ENCODE measurements at regions not wholly inside any gene's neighbourhood (a gene's known extent, or its start where the extent isn't known, plus 50 kb on each side); places are given as distances from the start of the nearest gene placed in this dataset.

- no peak overlapping the region for H2BK12ac ChIP-seq (ENCODE audit: low read length)
- no CpG with 5 or more reads among the region's 29 CpGs for WGBS (ENCODE audit: extremely low coverage, insufficient coverage, insufficient read length)
- no peak overlapping the region for H2AK5ac ChIP-seq (ENCODE audit: low read length)
- no peak overlapping the region for H3K23ac ChIP-seq (ENCODE audit: low read length)
- no peak overlapping the region for H3K4ac ChIP-seq (ENCODE audit: low read depth, low read length)
- H3K9ac ChIP-seq (ENCODE audit: low read length), result no peak overlapping the region
- H2BK5ac ChIP-seq (ENCODE audit: low read depth, low read length, poor library complexity), result no peak overlapping the region
- no peak overlapping the region for H4K12ac ChIP-seq (ENCODE audit: low read depth, low read length)
- H3K18ac ChIP-seq (ENCODE audit: low read length), result no peak overlapping the region
- no peaks in the 10 kb centered on the region for H3K79me1 ChIP-seq (ENCODE audit: low read length)
- H3K36me3 ChIP-seq (ENCODE audit: control insufficient read depth in 1 of 2, insufficient read depth in 2 of 2, low read length in 2 of 2), result no peaks in the 10 kb centered on the region
- no peak overlapping the region for H3K27ac ChIP-seq (ENCODE audit: low read depth, low read length)
- H3K9me3 ChIP-seq (ENCODE audit: insufficient read depth, low read depth, low read length), result peaks cover 3% of the 10 kb centered on the region
- no peaks in the 10 kb centered on the region for H3K27me3 ChIP-seq (ENCODE audit: insufficient read depth, low read length)
- no peak overlapping the region for H3K4me2 ChIP-seq (ENCODE audit: low read length)
- no peak for DNase-seq
- no peaks in the 10 kb centered on the region for H3K79me2 ChIP-seq (ENCODE audit: control insufficient read depth, insufficient read depth, low read length, poor library complexity)
- H4K91ac ChIP-seq (ENCODE audit: low read depth, low read length), result no peak overlapping the region
- no peak overlapping the region for H3K14ac ChIP-seq (ENCODE audit: low read length)
- no peaks in the 10 kb centered on the region for H3K4me1 ChIP-seq (ENCODE audit: control insufficient read depth in 1 of 2, insufficient read depth in 2 of 2, low read length in 2 of 2)
- H2AFZ ChIP-seq (ENCODE audit: insufficient read depth, low read length, poor library complexity), result no peak overlapping the region
- no peak overlapping the region for H2BK120ac ChIP-seq (ENCODE audit: insufficient read depth, low read length, poor library complexity)
- no peak overlapping the region for H4K8ac ChIP-seq (ENCODE audit: low read depth, low read length)
- no peak overlapping the region for H3K4me3 ChIP-seq (ENCODE audit: low read depth, low read length)
Measured at GRCh38 chr7:1382553-1383397, 76.5 kb downstream of the MICALL2 start.

GRCh38 chr7:1383398-1384112 is 75.7 kb downstream of the MICALL2 start:
- H4K8ac ChIP-seq (ENCODE audit: low read depth, low read length), result no peak overlapping the region
- H3K36me3 ChIP-seq (ENCODE audit: control insufficient read depth in 1 of 2, insufficient read depth in 2 of 2, low read length in 2 of 2), result no peaks in the 10 kb centered on the region
- no peaks in the 10 kb centered on the region for H3K27me3 ChIP-seq (ENCODE audit: insufficient read depth, low read length)
- no peak overlapping the region for H3K14ac ChIP-seq (ENCODE audit: low read length)
- no peak overlapping the region for H3K9ac ChIP-seq (ENCODE audit: low read length)
- no peak for DNase-seq
- no peak overlapping the region for H3K27ac ChIP-seq (ENCODE audit: low read depth, low read length)
- H4K91ac ChIP-seq (ENCODE audit: low read depth, low read length), result no peak overlapping the region
- no peak overlapping the region for H2AFZ ChIP-seq (ENCODE audit: insufficient read depth, low read length, poor library complexity)
- no peak overlapping the region for H3K4me3 ChIP-seq (ENCODE audit: low read depth, low read length)
- no peak overlapping the region for H2AK5ac ChIP-seq (ENCODE audit: low read length)
- no peak overlapping the region for H3K4ac ChIP-seq (ENCODE audit: low read depth, low read length)
- H3K4me2 ChIP-seq (ENCODE audit: low read length), result no peak overlapping the region
- H3K18ac ChIP-seq (ENCODE audit: low read length), result no peak overlapping the region
- no peaks in the 10 kb centered on the region for H3K79me2 ChIP-seq (ENCODE audit: control insufficient read depth, insufficient read depth, low read length, poor library complexity)
- H2BK120ac ChIP-seq (ENCODE audit: insufficient read depth, low read length, poor library complexity), result no peak overlapping the region
- no peak overlapping the region for H3K23ac ChIP-seq (ENCODE audit: low read length)
- H2BK5ac ChIP-seq (ENCODE audit: low read depth, low read length, poor library complexity), result no peak overlapping the region
- H3K4me1 ChIP-seq (ENCODE audit: control insufficient read depth in 1 of 2, insufficient read depth in 2 of 2, low read length in 2 of 2), result no peaks in the 10 kb centered on the region
- H3K9me3 ChIP-seq (ENCODE audit: insufficient read depth, low read depth, low read length), result peaks cover 3% of the 10 kb centered on the region
- no peak overlapping the region for H4K12ac ChIP-seq (ENCODE audit: low read depth, low read length)
- H2BK12ac ChIP-seq (ENCODE audit: low read length), result no peak overlapping the region
- no peaks in the 10 kb centered on the region for H3K79me1 ChIP-seq (ENCODE audit: low read length)
- whole genome bisulfite sequencing (ENCODE audit: extremely low coverage, insufficient coverage, insufficient read length), result no CpG with 5 or more reads among the region's 30 CpGs

GRCh38 chr7:1384113-1384415 is 75.2 kb downstream of the MICALL2 start:
- Histone ChIP-seq H3K14ac (ENCODE audit: low read length) (no peak overlapping the region), H3K79me1 (ENCODE audit: low read length) (no peaks in the 10 kb centered on the region), H3K27ac (ENCODE audit: low read depth, low read length) (no peak overlapping the region), H2BK120ac (ENCODE audit: insufficient read depth, low read length, poor library complexity) (no peak overlapping the region), H2BK12ac (ENCODE audit: low read length) (no peak overlapping the region), H3K4ac (ENCODE audit: low read depth, low read length) (no peak overlapping the region), H2AK5ac (ENCODE audit: low read length) (no peak overlapping the region), H2AFZ (ENCODE audit: insufficient read depth, low read length, poor library complexity) (no peak overlapping the region), H2BK5ac (ENCODE audit: low read depth, low read length, poor library complexity) (no peak overlapping the region), H3K9me3 (ENCODE audit: insufficient read depth, low read depth, low read length) (peaks cover 3% of the 10 kb centered on the region), H3K4me1 (ENCODE audit: control insufficient read depth in 1 of 2, insufficient read depth in 2 of 2, low read length in 2 of 2) (no peaks in the 10 kb centered on the region), H3K18ac (ENCODE audit: low read length) (no peak overlapping the region), H3K27me3 (ENCODE audit: insufficient read depth, low read length) (no peaks in the 10 kb centered on the region), H4K91ac (ENCODE audit: low read depth, low read length) (no peak overlapping the region), H3K36me3 (ENCODE audit: control insufficient read depth in 1 of 2, insufficient read depth in 2 of 2, low read length in 2 of 2) (no peaks in the 10 kb centered on the region), H3K79me2 (ENCODE audit: control insufficient read depth, insufficient read depth, low read length, poor library complexity) (no peaks in the 10 kb centered on the region), H3K4me2 (ENCODE audit: low read length) (no peak overlapping the region), H4K12ac (ENCODE audit: low read depth, low read length) (no peak overlapping the region), H3K23ac (ENCODE audit: low read length) (no peak overlapping the region), H3K4me3 (ENCODE audit: low read depth, low read length) (no peak overlapping the region), H4K8ac (ENCODE audit: low read depth, low read length) (no peak overlapping the region), H3K9ac (ENCODE audit: low read length) (no peak overlapping the region)
- no peak for DNase-seq
- no CpG with 5 or more reads among the region's 21 CpGs for WGBS (ENCODE audit: extremely low coverage, insufficient coverage, insufficient read length)

All from trophoblast cell (in vitro differentiated cells and primary cell).